CD8-positive, alpha-beta memory T cell (primary cell): ENCODE measurements at regions not wholly inside any gene's neighbourhood (a gene's known extent, or its start where the extent isn't known, plus 50 kb on each side); places are given as distances from the start of the nearest gene placed in this dataset.
"Not testable (repeated sequence)": the region's sequence is repeated elsewhere in the genome, so short reads cannot be mapped to it uniquely, and the experiment has no call there.

ENCODE experiments used
- CTCF ChIA-PET: fragments of 350-600 bp; sonication (Branson Sonifier 250); formaldehyde crosslinking; loops from one replicate; lab custom pipeline; 2021; ENCODE audit warnings: antibody characterized with exemption; lab: Charles Lee
- POLR2A ChIA-PET: fragments of 350-600 bp; sonication (Branson Sonifier 250); formaldehyde crosslinking; loops from one replicate; lab custom pipeline; 2021; ENCODE audit warnings: antibody characterized with exemption; lab: Charles Lee
- DNase-seq, 5 donors: peaks; one replicate each; pipeline versions ENCODE4 v3.0.0 to v3.0.0-alpha.2; 2020 to 2022; ENCODE audit warnings: mixed read lengths in 1 of 5
- H3K27ac ChIP-seq: one replicate; pipeline ENCODE4 v1.7.0; 2013; ENCODE audit warnings: low read depth, mild to moderate bottlenecking, low read length, moderate library complexity
- H3K27me3 ChIP-seq: 2 replicates; pipeline ENCODE4 v1.7.0; 2013; ENCODE audit warnings: low read length, mild to moderate bottlenecking; ENCODE audit not compliant: insufficient read depth, poor library complexity, severe bottlenecking
- H3K36me3 ChIP-seq: 2 replicates; pipeline ENCODE4 v1.7.0; 2013; ENCODE audit warnings: mild to moderate bottlenecking, low read length, moderate library complexity; ENCODE audit not compliant: insufficient read depth
- H3K4me1 ChIP-seq: 2 replicates; pipeline ENCODE4 v1.7.0; 2013; ENCODE audit warnings: mild to moderate bottlenecking, low read length, moderate library complexity; ENCODE audit not compliant: insufficient read depth
- H3K4me3 ChIP-seq: 2 replicates; pipeline ENCODE4 v1.7.0; 2013; ENCODE audit warnings: mild to moderate bottlenecking, low read length
- H3K9me3 ChIP-seq: 2 replicates; pipeline ENCODE4 v1.7.0; 2013; ENCODE audit warnings: mild to moderate bottlenecking, low read length
- H3K27ac Mint-ChIP-seq, 8 donors: one replicate each; pipeline ENCODE4 v1.8.0; 2020 to 2021; ENCODE audit warnings: mixed read lengths in 8 of 8, mild to moderate bottlenecking in 6 of 8, inconsistent platforms in 3 of 8, moderate library complexity in 3 of 8
- H3K27me3 Mint-ChIP-seq, 2 donors: one replicate each; pipeline ENCODE4 v1.8.0; 2020 to 2021; ENCODE audit warnings: mixed read lengths in 2 of 2, mild to moderate bottlenecking in 1 of 2, moderate library complexity in 1 of 2
- H3K36me3 Mint-ChIP-seq, 3 donors: one replicate each; pipeline ENCODE4 v1.8.0; 2020 to 2021; ENCODE audit warnings: mixed read lengths in 3 of 3, inconsistent platforms in 1 of 3, mild to moderate bottlenecking in 1 of 3
- H3K4me1 Mint-ChIP-seq, 3 donors: one replicate each; pipeline ENCODE4 v1.8.0; 2020 to 2021; ENCODE audit warnings: mixed read lengths in 3 of 3, inconsistent platforms in 1 of 3, mild to moderate bottlenecking in 1 of 3
- H3K4me3 Mint-ChIP-seq, 7 donors: one replicate each; pipeline ENCODE4 v1.8.0; 2020 to 2021; ENCODE audit warnings: mixed read lengths in 7 of 7, mild to moderate bottlenecking in 6 of 7, moderate library complexity in 4 of 7, inconsistent platforms in 2 of 7
- H3K9me3 Mint-ChIP-seq, 5 donors: one replicate each; pipeline ENCODE4 v1.8.0; 2020 to 2022; ENCODE audit warnings: mixed read lengths in 5 of 5, mild to moderate bottlenecking in 3 of 5, moderate library complexity in 2 of 5, inconsistent platforms in 1 of 5

- CTCF ChIA-PET, result no interaction called here
These were observed 91.2 kb upstream of the XAGE2 start for GRCh38 chrX:52277666-52278065.

GRCh38 chrX:52280812-52281211 lies 88.0 kb upstream of the XAGE2 start:
- Mint-ChIP-seq H3K4me1 (no peaks in the 10 kb centered on the region), H3K9me3 (peaks cover 0 to 4% (median 0%) of the 10 kb centered on the region in 5 donors), H3K27ac (no peak overlapping the region), H3K27me3 (peaks cover 6 to 10% of the 10 kb centered on the region in 2 donors), H3K36me3 (no peaks in the 10 kb centered on the region), H3K4me3 (no peak overlapping the region)
- CTCF ChIA-PET, result no interaction called here
- Histone ChIP-seq H3K9me3 (no peaks in the 10 kb centered on the region), H3K4me1 (no peaks in the 10 kb centered on the region), H3K27me3 (no peaks in the 10 kb centered on the region), H3K27ac (no peak overlapping the region), H3K36me3 (no peaks in the 10 kb centered on the region), H3K4me3 (no peak overlapping the region)
- no peak for DNase-seq
- POLR2A ChIA-PET, result no interaction called here

More at GRCh38 chrX:52277666-52278065, 91.2 kb upstream of the XAGE2 start:
- no peaks in the 10 kb centered on the region for H3K4me1 Mint-ChIP-seq
- peaks cover 0 to 4% (median 0%) of the 10 kb centered on the region in 5 donors for H3K9me3 Mint-ChIP-seq
- no peaks in the 10 kb centered on the region for H3K36me3 ChIP-seq
- POLR2A ChIA-PET, result no interaction called here
- H3K4me1 ChIP-seq, result no peaks in the 10 kb centered on the region
- no peak for DNase-seq
- H3K9me3 ChIP-seq, result no peaks in the 10 kb centered on the region
- H3K4me3 ChIP-seq, result no peak overlapping the region
- H3K36me3 Mint-ChIP-seq, result no peaks in the 10 kb centered on the region
- no peak overlapping the region for H3K4me3 Mint-ChIP-seq
- H3K27ac Mint-ChIP-seq, result no peak overlapping the region
- H3K27me3 Mint-ChIP-seq, result peaks cover 11 to 27% of the 10 kb centered on the region in 2 donors
- no peaks in the 10 kb centered on the region for H3K27me3 ChIP-seq
- no peak overlapping the region for H3K27ac ChIP-seq

- Histone ChIP-seq H3K9me3 (no peaks in the 10 kb centered on the region), H3K4me3 (no peak overlapping the region), H3K27me3 (no peaks in the 10 kb centered on the region), H3K27ac (no peak overlapping the region), H3K4me1 (no peaks in the 10 kb centered on the region), H3K36me3 (no peaks in the 10 kb centered on the region)
- Mint-ChIP-seq H3K4me1 (no peaks in the 10 kb centered on the region), H3K36me3 (no peaks in the 10 kb centered on the region), H3K4me3 (no peak overlapping the region), H3K27me3 (peaks cover 5 to 12% of the 10 kb centered on the region in 2 donors), H3K9me3 (peaks cover 0 to 4% (median 0%) of the 10 kb centered on the region in 5 donors), H3K27ac (no peak overlapping the region)
- ChIA-PET CTCF (no interaction called here), POLR2A (no interaction called here)
- DNase-seq, result no peak
These were observed 84.0 kb upstream of the XAGE2 start for GRCh38 chrX:52284865-52285264.

GRCh38 chrX:52298968-52299367 lies 69.9 kb upstream of the XAGE2 start:
- not testable (repeated sequence) for H3K4me3 Mint-ChIP-seq, H3K36me3 Mint-ChIP-seq, H3K9me3 Mint-ChIP-seq

GRCh38 chrX:52308532-52308931 lies 60.3 kb upstream of the XAGE2 start:
- H3K9me3 ChIP-seq, H3K9me3 Mint-ChIP-seq, H3K27ac ChIP-seq, H3K27me3 Mint-ChIP-seq, H3K36me3 ChIP-seq, H3K27me3 ChIP-seq, POLR2A ChIA-PET, DNase-seq, H3K27ac Mint-ChIP-seq, H3K4me3 Mint-ChIP-seq, H3K4me3 ChIP-seq, H3K36me3 Mint-ChIP-seq, H3K4me1 Mint-ChIP-seq, CTCF ChIA-PET, H3K4me1 ChIP-seq: not testable (repeated sequence)

More at GRCh38 chrX:52298968-52299367, 69.9 kb upstream of the XAGE2 start:
- H3K4me1 ChIP-seq, H3K4me3 ChIP-seq, DNase-seq, H3K27me3 ChIP-seq, H3K27me3 Mint-ChIP-seq, H3K4me1 Mint-ChIP-seq, H3K27ac Mint-ChIP-seq, H3K36me3 ChIP-seq, H3K9me3 ChIP-seq, CTCF ChIA-PET, POLR2A ChIA-PET, H3K27ac ChIP-seq: not testable (repeated sequence)
